Suprapubic skin (tissue), 4 donors: ENCODE measurements at regions not wholly inside any gene's neighbourhood (a gene's known extent, or its start where the extent isn't known, plus 50 kb on each side); places are given as distances from the start of the nearest gene placed in this dataset.

Source experiments
- CTCF ChIP-seq, 2 donors: fragments of 200-600 bp in 1 of 2; fragments of 450-650 bp in 1 of 2; sonication (generic) in 1 of 2; IDR thresholded peaks; one replicate each; pipeline ENCODE4 v1.5.1; 2016 to 2019; ENCODE audit warnings: antibody characterized with exemption in 2 of 2, mild to moderate bottlenecking in 1 of 2, moderate library complexity in 1 of 2
- POLR2A ChIP-seq, 2 donors: fragments of 450-650 bp; IDR thresholded peaks; one replicate each; pipeline ENCODE4 v1.6.1; 2017; ENCODE audit warnings: antibody characterized with exemption in 2 of 2, mild to moderate bottlenecking in 2 of 2, moderate library complexity in 2 of 2
- POLR2AphosphoS5 ChIP-seq, 3 donors: sonication (generic); formaldehyde crosslinking; IDR thresholded peaks; one replicate each; pipeline ENCODE4 v1.6.1; 2017; ENCODE audit warnings: antibody characterized with exemption in 3 of 3

- TF ChIP-seq POLR2A (IDR thresholded peaks at IDR 0.05): no peak
- no peak for TF ChIP-seq CTCF (IDR thresholded peaks at IDR 0.05)
- no peak for TF ChIP-seq POLR2AphosphoS5 (IDR thresholded peaks at IDR 0.05)
Measured at GRCh38 chr17:63124958-63125357, 158.9 kb downstream of the TANC2 start.
